Gastroesophageal sphincter (tissue), 3 donors: ENCODE measurements at regions not wholly inside any gene's neighbourhood (a gene's known extent, or its start where the extent isn't known, plus 50 kb on each side); places are given as distances from the start of the nearest gene placed in this dataset.

Experiments
- CTCF ChIP-seq, 4 experiments: fragments of 200-600 bp in 2 of 4; fragments of 450-650 bp in 2 of 4; sonication (generic) in 1 of 4; IDR thresholded peaks; one replicate each; pipeline ENCODE4 v1.5.1; 2017 to 2019; ENCODE audit warnings: antibody characterized with exemption in 4 of 4, mild to moderate bottlenecking in 2 of 4, moderate library complexity in 2 of 4
- EP300 ChIP-seq: sonication (generic); formaldehyde crosslinking; IDR thresholded peaks from one replicate; pipeline ENCODE4 v1.6.1; 2017; ENCODE audit warnings: antibody characterized with exemption, mild to moderate bottlenecking
- POLR2A ChIP-seq, 2 donors: fragments of 450-650 bp; IDR thresholded peaks; one replicate each; pipeline ENCODE4 v1.6.1; 2017; ENCODE audit warnings: antibody characterized with exemption in 2 of 2, mild to moderate bottlenecking in 2 of 2, moderate library complexity in 1 of 2
- POLR2AphosphoS5 ChIP-seq: sonication (generic); formaldehyde crosslinking; IDR thresholded peaks from one replicate; pipeline ENCODE4 v1.6.1; 2017; ENCODE audit warnings: antibody characterized with exemption

DNA sequence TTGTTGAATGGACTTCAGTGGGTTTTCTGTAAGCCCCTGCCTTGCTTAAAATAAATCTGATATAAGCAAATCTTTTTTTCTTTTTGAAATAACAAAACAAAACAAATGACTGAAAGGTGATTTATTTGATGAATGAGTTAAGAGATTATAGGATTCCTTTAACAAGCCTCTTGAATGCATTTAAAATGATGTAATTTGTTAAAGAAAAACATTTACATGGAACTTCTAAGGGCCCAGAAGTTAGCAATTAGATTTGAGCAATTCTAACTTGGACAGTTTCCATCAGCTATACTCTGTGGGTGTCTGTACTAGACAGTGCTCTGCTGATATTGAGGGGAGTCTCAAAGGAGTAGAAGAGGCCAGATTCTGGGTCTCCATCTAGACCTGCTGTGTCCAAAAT lies 143.5 kb upstream of the RAG2 start:
- TF ChIP-seq POLR2AphosphoS5 (no peak), CTCF (IDR thresholded peaks at IDR 0.05) (no peak), EP300 (no peak), POLR2A (IDR thresholded peaks at IDR 0.05) (no peak)
